ENCODE measurements at regions not wholly inside any gene's neighbourhood (a gene's known extent, or its start where the extent isn't known, plus 50 kb on each side); places are given as distances from the start of the nearest gene placed in this dataset.

DNA sequence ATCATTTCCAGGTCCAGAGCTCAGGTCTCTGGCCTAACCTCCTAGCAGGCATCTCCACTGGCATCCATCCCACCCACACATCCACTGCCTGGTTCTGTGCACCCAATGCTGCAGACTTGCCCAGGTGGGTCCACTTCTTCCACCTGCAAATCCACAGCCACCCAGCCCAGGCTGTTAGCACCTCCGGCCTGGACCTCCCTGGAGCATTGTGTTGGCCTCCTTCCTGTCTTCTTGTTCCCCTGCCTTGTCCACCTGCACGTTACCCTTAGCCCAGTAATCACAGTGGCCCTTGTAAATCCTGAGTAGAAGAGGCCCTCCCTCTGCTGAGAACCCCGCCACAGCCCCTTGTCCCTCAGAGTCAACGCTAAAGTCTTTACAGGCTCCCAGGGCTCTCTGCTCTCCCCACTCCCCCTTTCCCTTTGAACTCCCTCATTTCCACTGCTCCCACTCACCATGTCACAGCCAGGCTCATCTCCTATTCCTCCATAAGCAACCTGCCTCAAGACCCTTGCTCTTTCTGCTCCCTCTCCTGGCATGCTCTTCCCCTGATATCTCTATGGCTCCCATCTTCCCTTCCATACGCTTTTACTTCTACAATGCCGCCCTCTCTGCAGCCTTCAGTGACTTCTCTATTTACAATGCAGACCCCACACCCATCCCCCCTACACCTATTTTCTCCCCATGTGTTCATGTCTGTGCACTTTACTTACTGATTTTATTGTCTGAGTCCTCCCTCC, 288.8 kb downstream of the FOXL1 start:
- in situ Hi-C loops (cut with MboI) = no loop called here
- Histone ChIP-seq H3K9me3 (ENCODE audit: low read depth) (no peaks in the 10 kb centered on the region), H3K27me3 (replicated peaks; ENCODE audit: insufficient read depth) (peaks cover 57% of the 10 kb centered on the region)

DNA sequence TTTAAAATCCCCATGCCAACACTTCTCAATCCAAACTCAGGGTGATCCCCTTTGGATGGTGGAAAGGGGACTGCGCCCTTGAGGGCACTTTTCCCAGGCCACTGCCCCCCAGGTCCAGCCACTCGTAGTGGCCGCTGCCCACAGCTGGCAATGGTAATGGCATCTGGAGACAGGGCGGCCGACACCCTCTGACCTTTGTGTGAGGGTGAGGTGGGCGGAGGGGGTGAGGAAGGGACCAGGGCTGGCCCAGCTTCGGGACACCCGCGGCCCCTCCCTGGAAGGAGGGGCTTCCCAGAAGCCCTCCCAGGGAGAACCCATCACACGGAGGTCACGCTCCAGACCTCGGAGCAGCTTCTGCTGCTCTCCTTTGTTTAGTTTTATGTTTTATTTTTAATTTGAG, 289.7 kb downstream of the FOXL1 start:
- H3K27me3 ChIP-seq (replicated peaks; ENCODE audit: insufficient read depth) = peaks cover 53% of the 10 kb centered on the region
- no peaks in the 10 kb centered on the region for H4K20me1 ChIP-seq (ENCODE audit: insufficient read depth)
- H3K36me3 ChIP-seq (ENCODE audit: low read depth) = no peaks in the 10 kb centered on the region
- no peak overlapping the region for H2AFZ ChIP-seq
- H3K4me2 ChIP-seq (ENCODE audit: unreplicated experiment) = no peak overlapping the region
- H3K4me1 ChIP-seq (ENCODE audit: insufficient read depth) = no peaks in the 10 kb centered on the region
- H3K9me3 ChIP-seq (ENCODE audit: low read depth) = no peaks in the 10 kb centered on the region
- no peaks in the 10 kb centered on the region for H3F3A ChIP-seq (ENCODE audit: insufficient read depth)
- no peak for TF ChIP-seq EZH2 (IDR thresholded peaks at IDR 0.05; ENCODE audit: insufficient read depth, poor library complexity, severe bottlenecking)
- no peak for TF ChIP-seq EZH2phosphoT487 (IDR thresholded peaks at IDR 0.05; ENCODE audit: insufficient read depth, low read depth)
- DNase-seq = no peak
- no peak overlapping the region for H3K9ac ChIP-seq
- 26 to 33% methylated on average over 11 to 12 of the region's 12 CpGs for WGBS, 2 experiments (ENCODE audit: low coverage in 1 of 2, low lambda C conversion rate in 2 of 2, missing lambda C conversion rate in 2 of 2)
- in situ Hi-C loops (cut with MboI) = no loop called here
- H3K27ac ChIP-seq = no peak overlapping the region
- no peaks in the 10 kb centered on the region for H3K79me2 ChIP-seq (ENCODE audit: insufficient read depth)
- H3K9me2 ChIP-seq (ENCODE audit: insufficient read depth) = no peaks in the 10 kb centered on the region
- no peak overlapping the region for H3K4me3 ChIP-seq

More for the DNA sequence above, 288.8 kb downstream of the FOXL1 start:
- Histone ChIP-seq H4K20me1 (ENCODE audit: insufficient read depth) (no peaks in the 10 kb centered on the region), H3F3A (ENCODE audit: insufficient read depth) (no peaks in the 10 kb centered on the region), H3K9ac (no peak overlapping the region), H3K27ac (no peak overlapping the region), H3K4me3 (no peak overlapping the region), H3K79me2 (ENCODE audit: insufficient read depth) (no peaks in the 10 kb centered on the region), H3K4me2 (ENCODE audit: unreplicated experiment) (no peak overlapping the region), H3K4me1 (ENCODE audit: insufficient read depth) (no peaks in the 10 kb centered on the region), H3K9me2 (ENCODE audit: insufficient read depth) (no peaks in the 10 kb centered on the region), H2AFZ (no peak overlapping the region), H3K36me3 (ENCODE audit: low read depth) (no peaks in the 10 kb centered on the region)
- no peak for DNase-seq
- WGBS, 2 experiments (ENCODE audit: low coverage in 1 of 2, low lambda C conversion rate in 2 of 2, missing lambda C conversion rate in 2 of 2) = 83% methylated on average over 6 of the region's 6 CpGs
- TF ChIP-seq EZH2phosphoT487 (IDR thresholded peaks at IDR 0.05; ENCODE audit: insufficient read depth, low read depth) (no peak), EZH2 (IDR thresholded peaks at IDR 0.05; ENCODE audit: insufficient read depth, poor library complexity, severe bottlenecking) (no peak)

DNA sequence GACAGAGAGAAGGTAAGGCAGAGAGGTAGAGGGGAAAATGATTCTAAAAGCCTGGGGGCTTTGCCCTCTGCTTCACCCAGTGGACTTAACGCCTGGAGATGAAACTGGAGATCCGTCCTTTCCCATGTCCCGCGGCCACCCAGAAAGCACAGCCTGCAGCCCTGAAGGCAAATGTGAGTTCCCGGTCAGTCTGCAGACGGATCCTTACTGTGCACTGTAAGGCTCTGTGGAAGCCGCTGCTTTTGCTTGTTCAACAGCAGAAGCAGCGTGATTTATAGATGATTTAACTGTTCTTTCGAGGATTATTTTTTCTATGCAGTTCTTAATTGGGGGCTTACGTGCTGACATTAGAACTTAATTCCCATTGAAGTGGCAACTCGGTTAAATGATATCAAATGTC, 290.4 kb downstream of the FOXL1 start:
- H3K79me2 ChIP-seq (ENCODE audit: insufficient read depth) = no peaks in the 10 kb centered on the region
- peaks cover 54% of the 10 kb centered on the region for H3K27me3 ChIP-seq (replicated peaks; ENCODE audit: insufficient read depth)
- no peak overlapping the region for H3K9ac ChIP-seq
- no peaks in the 10 kb centered on the region for H3K9me3 ChIP-seq (ENCODE audit: low read depth)
- H3K4me1 ChIP-seq (ENCODE audit: insufficient read depth) = no peaks in the 10 kb centered on the region
- 69 to 73% methylated on average over 11 of the region's 11 CpGs for WGBS, 2 experiments (ENCODE audit: low coverage in 1 of 2, low lambda C conversion rate in 2 of 2, missing lambda C conversion rate in 2 of 2)
- H3K36me3 ChIP-seq (ENCODE audit: low read depth) = no peaks in the 10 kb centered on the region
- no peak overlapping the region for H2AFZ ChIP-seq
- no peaks in the 10 kb centered on the region for H3K9me2 ChIP-seq (ENCODE audit: insufficient read depth)
- no peak overlapping the region for H3K4me2 ChIP-seq (ENCODE audit: unreplicated experiment)
- no peaks in the 10 kb centered on the region for H3F3A ChIP-seq (ENCODE audit: insufficient read depth)
- DNase-seq = no peak
- H4K20me1 ChIP-seq (ENCODE audit: insufficient read depth) = no peaks in the 10 kb centered on the region
- TF ChIP-seq EZH2phosphoT487 (IDR thresholded peaks at IDR 0.05; ENCODE audit: insufficient read depth, low read depth) = no peak
- no peak for TF ChIP-seq EZH2 (IDR thresholded peaks at IDR 0.05; ENCODE audit: insufficient read depth, poor library complexity, severe bottlenecking)
- in situ Hi-C loops (cut with MboI) = no loop called here
- H3K27ac ChIP-seq = no peak overlapping the region
- H3K4me3 ChIP-seq = no peak overlapping the region

DNA sequence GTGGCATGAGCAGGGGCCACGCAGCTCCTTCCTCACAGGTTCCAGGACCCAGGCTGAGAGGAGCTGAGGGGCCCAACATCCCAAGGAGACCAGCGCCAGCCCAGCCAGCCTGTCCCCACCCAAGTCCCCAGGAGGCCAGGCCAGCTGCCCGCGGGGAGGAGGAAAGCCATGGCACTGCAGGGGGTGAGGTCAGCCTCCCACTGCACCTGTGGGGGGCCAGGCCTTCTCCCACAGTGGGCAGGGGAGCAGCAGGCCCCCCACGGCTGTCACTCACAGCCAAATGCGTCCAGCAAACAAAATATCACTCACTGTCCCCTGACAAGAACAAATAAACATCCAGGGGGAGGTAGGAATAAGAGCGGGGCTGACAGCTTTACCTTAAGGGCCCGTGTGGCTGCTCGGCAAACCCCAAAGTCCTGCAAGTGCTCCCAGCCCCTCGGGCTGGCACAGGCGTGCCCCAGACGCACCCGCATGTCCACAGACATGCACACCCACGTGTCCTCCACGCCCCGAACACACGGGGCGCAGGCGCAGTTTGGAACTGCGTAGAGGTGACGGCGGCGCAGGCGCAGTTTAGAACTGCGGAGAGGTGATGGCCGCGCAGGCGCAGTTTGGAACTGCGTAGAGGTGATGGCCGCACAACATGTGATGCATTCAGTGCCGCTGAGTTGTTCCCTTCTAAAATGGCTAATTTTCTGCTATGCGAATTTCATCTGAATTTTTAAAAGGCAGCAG, 291.1 kb downstream of the FOXL1 start:
- DNase-seq = no peak
- H3K4me2 ChIP-seq (ENCODE audit: unreplicated experiment) = no peak overlapping the region
- no peak overlapping the region for H3K27ac ChIP-seq
- no peaks in the 10 kb centered on the region for H3K36me3 ChIP-seq (ENCODE audit: low read depth)
- no peak for TF ChIP-seq EZH2phosphoT487 (IDR thresholded peaks at IDR 0.05; ENCODE audit: insufficient read depth, low read depth)
- TF ChIP-seq EZH2 (IDR thresholded peaks at IDR 0.05; ENCODE audit: insufficient read depth, poor library complexity, severe bottlenecking) = no peak
- no peak overlapping the region for H2AFZ ChIP-seq
- peaks cover 56% of the 10 kb centered on the region for H3K27me3 ChIP-seq (replicated peaks; ENCODE audit: insufficient read depth)
- no peaks in the 10 kb centered on the region for H3K9me2 ChIP-seq (ENCODE audit: insufficient read depth)
- H3K9me3 ChIP-seq (ENCODE audit: low read depth) = no peaks in the 10 kb centered on the region
- H3K4me3 ChIP-seq = no peak overlapping the region
- H3F3A ChIP-seq (ENCODE audit: insufficient read depth) = no peaks in the 10 kb centered on the region
- no peaks in the 10 kb centered on the region for H3K4me1 ChIP-seq (ENCODE audit: insufficient read depth)
- no peaks in the 10 kb centered on the region for H4K20me1 ChIP-seq (ENCODE audit: insufficient read depth)
- in situ Hi-C loops (cut with MboI) = no loop called here
- H3K79me2 ChIP-seq (ENCODE audit: insufficient read depth) = no peaks in the 10 kb centered on the region
- 81 to 83% methylated on average over 32 of the region's 32 CpGs for WGBS, 2 experiments (ENCODE audit: low coverage in 1 of 2, low lambda C conversion rate in 2 of 2, missing lambda C conversion rate in 2 of 2)
- no peak overlapping the region for H3K9ac ChIP-seq

Measured in GM23248 (cell line).